CD4-positive, alpha-beta T cell treated with Interleukin-4 for 1 hour (primary cell): ENCODE measurements at regions not wholly inside any gene's neighbourhood (a gene's known extent, or its start where the extent isn't known, plus 50 kb on each side); places are given as distances from the start of the nearest gene placed in this dataset.
"Not testable (repeated sequence)": the region's sequence is repeated elsewhere in the genome, so short reads cannot be mapped to it uniquely, and the experiment has no call there.

Experiments
- DNase-seq, 2 donors: peaks; one replicate each; pipeline ENCODE4 v3.0.0-alpha.2; 2020 to 2022

DNA sequence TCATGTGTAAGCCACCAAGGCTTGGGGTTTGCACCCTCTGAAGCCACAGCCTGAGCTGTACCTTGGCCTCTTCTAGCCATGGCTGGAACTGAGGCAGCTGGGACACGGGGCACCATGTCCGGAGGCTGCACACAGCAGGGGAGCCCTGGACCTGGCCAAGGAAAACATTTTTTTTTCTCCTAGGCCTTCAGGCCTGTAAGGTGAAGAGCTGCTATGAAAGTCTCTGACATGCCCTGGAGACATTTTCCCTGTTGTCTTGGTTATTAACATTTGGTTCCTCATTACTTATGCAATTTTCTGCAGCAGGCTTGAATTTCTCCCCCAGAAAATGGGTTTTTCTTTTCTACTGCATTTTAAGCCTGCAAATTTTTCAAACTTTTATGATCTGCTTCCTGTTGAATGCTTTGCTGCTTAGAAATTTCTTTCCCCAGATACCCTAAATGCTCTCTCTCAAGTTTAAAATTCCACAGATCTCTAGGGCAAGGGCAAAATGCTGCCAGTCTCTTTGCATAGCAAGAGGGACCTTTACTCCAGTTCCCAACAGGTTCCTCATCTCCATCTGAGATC, 295.8 kb downstream of the LTN1 start:
- DNase-seq = no peak

DNA sequence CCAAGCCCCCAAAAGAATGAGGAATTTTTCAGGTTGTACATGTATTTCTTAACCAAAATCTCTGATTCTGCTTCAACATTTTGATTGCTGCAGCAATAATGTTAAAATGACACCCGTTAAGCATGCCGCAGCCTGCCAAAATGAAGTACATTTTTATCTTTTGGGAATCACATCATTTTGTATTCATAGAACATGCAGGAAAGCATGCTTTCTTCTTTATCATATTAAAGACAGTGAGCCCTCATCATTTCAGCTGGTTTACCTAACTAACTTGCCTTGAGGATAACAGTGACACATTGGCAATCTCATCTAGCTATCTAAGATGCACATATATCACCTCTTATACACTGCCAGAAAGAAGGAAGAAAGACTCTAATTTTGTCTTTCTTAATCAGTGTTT, 299.2 kb downstream of the LTN1 start:
- no peak for DNase-seq

DNA sequence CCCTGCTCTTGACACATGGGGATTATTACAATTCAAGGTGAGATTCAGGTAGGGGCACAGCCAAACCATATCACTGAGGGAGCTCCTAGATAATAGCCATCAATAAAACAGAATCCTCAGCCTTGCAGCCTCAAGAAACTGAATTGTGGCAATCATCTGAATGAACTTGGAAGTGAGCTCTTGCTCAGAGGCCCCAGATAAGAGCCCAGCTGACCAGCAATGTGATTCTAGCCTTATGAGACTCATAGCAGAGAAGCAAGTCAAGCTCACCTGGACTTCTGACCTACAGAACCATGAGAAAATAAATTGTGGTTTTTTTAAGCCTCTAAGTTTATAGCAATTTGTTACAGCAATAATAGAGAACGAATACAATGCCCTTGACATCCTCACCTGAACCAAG, 302.5 kb downstream of the LTN1 start:
- no peak for DNase-seq

GRCh38 chr21:28688381-28688780, 304.3 kb downstream of the LTN1 start:
- no peak for DNase-seq

DNA sequence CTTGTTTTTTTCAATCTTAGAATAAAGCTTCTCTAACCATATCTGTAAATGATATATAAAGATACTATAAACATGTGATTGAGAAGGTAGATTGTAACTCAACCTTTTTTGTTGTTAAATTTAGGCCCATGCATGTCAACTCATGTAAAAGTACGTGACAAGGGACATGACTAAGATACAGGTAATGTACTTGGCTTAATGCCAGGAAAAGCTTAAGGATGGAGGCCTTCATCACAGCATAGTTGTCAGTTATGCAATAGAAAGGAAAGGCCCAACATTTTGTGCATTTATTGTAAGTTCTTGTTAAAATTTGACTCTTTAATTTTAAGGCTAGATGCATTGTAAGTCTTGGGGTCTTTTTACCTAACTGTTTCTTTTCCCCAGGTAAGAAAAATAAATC, 305.1 kb downstream of the LTN1 start:
- DNase-seq = no peak

GRCh38 chr21:28683982-28684752, 308.5 kb downstream of the LTN1 start:
- no peak for DNase-seq

DNA sequence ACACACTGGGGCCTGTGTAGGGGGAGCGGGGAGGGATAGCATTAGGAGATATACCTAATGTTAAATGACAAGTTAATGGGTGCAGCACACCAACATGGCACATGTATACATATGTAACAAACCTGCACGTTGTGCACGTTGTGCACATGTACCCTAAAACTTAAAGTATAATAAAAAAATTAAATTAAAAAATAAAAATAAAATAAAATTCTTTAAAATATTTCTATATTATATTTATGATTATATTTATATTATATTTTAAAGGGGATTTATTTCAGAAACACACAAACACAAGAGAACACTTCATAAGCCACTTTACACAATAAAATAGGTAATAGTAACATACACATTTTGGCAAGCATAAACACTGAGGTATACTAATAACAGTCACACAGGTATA, 309.8 kb downstream of the LTN1 start:
- not testable (repeated sequence) for DNase-seq

DNA sequence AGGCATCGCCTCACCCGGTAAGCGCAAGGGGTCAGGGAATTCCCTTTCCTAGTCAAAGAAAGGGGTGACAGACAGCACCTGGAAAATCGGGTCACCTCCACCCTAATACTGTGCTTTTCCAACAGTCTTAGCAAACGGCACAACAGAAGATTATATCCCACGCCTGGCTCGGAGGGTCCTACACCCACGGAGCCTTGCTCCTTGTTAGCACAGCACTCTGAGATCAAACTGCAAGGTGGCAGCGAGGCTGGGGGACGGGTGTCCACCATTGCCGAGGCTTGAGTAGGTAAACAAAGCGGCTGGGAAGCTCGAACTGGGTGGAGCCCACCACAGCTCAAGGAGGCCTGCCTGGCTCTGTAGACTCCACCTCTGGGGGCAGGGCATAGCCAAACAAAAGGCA, 315.6 kb downstream of the LTN1 start:
- not testable (repeated sequence) for DNase-seq

- no peak for DNase-seq
These were observed 317.2 kb downstream of the LTN1 start for GRCh38 chr21:28675331-28676041.

GRCh38 chr21:28674763-28675162, 317.9 kb downstream of the LTN1 start:
- no peak for DNase-seq

DNA sequence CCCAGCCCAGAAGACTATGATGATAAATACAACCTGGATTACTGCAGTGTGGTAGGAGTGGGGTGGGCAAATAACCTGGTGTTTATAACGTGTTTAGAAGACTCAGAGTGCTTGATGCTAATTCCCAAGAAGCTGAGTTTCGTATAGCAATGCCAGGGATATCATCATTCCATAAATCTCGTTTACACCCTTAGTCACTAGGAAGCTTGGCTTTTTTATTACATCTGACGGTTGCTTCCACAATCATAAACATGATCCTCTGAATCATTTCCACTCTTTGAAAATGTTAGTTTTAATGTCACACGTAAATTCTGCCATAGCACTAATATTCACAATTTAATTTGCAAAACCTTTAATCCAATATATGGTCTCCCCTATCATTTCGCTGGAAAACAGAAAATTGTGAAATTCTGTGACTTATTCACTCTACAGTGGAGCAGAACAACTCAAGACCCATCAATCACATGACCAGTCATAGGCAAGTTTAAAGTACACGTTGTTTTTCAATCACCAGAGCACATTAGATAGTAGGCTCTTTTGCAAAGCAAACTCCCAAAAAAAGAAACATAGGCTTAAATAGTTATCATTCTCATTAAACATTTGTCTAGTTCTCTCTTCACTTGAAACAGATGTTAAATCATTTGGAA, 321.0 kb downstream of the LTN1 start:
- DNase-seq = no peak

DNA sequence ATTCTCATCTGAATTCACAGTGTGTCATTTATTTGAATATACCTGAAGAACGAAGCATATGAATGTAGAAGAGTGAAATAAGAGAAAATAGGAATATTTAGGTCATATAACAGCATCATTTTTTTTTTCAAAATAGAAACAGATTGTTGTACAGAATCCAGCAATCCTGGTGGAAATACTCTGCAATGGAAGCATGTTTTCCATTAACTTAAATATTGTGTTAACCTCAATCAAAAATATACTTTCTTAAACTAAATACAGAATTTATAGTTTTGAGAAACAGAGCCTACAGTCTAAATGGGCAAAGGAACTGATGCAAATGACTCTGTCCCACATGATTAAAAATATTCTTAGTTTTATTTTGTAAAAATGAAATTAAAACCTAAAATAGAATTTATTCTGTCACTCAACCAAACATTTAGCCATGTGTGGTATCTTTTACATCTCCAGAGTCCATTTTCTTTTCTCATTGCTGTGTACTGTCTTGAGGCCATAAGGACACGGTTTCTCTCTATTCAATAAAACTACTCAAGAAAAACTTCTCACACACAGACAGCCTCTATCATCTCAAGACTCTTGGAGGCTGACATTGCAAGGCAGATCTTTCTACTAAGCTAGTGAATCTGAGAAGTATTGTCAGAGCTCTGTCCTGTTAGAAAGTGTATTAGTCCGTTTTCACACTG, 322.6 kb downstream of the LTN1 start:
- no peak for DNase-seq

- DNase-seq = no peak
These were observed 323.4 kb downstream of the LTN1 start for GRCh38 chr21:28669321-28669720.

DNA sequence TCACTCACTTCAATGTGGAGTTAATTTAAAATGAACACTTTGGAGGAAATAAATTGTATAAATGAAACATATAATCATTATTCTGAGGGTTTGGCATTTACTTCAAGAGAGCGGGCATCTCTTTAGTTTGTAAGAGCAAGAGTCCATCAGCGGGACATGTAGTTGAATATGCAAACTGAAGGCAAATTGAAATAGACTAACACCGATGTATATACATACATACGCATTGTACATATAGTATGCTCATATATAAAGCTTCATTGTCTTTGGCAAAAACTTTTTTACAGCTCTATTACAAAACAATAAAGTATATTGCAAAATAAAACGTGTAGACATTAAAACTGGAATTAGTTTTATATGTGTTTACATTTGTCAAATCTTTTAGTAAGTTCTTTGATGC, 328.9 kb downstream of the LTN1 start:
- no peak for DNase-seq

- DNase-seq = no peak
These were observed 329.5 kb downstream of the LTN1 start for GRCh38 chr21:28663111-28663693.

DNA sequence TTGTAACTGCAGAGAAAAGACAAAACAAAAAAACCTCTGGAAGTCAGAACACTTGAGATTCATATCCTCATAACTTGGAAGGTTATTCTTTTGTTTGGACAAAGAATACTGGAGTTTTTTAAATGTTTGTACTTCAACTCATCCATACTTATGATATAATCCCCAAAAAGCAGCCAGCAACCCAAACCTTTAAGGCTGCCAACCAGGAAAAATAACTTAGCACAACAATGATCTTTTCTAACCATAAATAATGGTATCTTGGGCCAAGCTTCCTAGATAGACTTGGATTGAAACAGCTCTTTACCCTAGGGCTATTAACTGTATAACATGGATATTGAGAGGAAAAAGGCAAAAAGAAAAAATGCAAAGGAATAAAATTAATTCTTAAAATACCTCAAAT, 335.1 kb downstream of the LTN1 start:
- no peak for DNase-seq

DNA sequence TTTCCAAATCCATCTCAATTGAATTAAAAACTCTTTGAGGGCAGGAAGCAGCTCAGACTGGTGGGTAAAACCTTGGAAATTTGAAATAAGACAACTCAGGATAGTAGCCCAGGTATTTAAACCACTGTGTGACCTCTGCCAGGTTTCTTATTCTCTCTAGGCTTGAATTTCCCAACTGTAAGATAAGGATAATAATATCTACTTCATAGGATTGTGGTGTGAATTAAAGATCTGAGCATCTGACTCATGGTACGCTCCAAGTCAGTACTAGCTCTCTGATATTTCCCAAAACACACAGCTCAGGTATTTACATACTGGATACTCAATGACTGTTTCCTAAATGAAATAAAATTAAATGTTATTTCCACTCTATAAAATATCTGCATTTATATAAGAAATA, 337.2 kb downstream of the LTN1 start:
- DNase-seq = no peak

GRCh38 chr21:28654406-28654805, 338.3 kb downstream of the LTN1 start:
- DNase-seq = no peak

- no peak for DNase-seq
These were observed 347.9 kb downstream of the LTN1 start for GRCh38 chr21:28644762-28645161.

DNA sequence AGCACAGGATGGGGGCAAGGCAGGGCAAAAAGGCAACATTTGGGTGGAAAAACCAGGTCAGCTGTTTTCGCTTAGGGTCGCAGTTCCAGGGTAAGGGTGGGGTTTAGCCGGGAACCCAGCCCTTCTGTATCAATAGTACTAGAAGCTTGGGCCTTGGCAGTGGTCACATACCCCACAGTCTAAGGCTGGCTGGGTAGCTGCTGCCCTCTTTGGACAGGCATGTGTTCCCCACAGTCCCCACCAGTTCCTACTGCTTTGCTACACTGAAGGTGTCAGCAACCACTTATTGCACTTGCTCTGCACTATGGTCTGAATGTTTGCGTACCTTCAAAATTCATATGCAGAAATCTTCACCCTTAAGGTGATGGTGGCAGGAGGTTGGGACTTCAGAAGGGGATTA, 349.8 kb downstream of the LTN1 start:
- DNase-seq = no peak

DNA sequence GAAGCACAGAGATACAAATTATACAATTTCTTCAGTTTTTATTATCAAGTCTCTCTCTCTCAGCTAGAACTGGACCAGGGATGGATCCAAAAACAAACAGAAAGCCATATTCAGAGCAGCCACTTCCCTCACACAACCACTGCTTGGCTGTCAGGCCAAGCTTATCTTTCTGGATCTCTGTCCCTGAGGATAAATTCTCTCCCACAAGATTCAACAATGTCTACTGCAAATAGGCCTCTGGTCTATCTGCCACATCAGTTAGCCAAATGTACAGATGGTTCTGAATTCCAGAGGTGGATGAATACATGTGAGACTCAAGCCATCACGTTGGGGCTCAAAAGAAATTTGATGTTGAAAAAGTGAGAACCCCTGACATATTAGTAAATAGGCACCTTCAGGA, 350.9 kb downstream of the LTN1 start:
- no peak for DNase-seq

- DNase-seq = no peak
These were observed 352.4 kb downstream of the LTN1 start for GRCh38 chr21:28640326-28640725.

DNA sequence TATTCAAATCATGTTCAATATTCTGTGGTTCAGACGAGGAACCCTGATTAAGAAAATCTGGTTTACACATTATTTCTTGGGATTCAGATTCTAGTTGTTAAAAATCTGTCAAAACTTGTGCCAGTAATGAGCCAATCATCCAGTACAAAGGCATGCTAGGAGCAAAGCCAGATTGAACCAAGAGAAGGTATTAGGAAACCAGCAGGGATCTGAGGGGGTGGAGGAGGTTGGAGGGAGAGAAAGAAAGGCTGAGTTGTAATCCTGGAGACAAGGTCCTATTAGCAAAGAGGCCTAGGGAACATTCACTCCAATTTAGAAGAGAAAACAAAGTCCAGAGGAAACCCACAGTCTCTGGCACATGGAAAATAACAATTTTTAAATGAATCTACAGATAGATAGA, 352.9 kb downstream of the LTN1 start:
- no peak for DNase-seq
